D721Med (cell line): ENCODE measurements at regions not wholly inside any gene's neighbourhood (a gene's known extent, or its start where the extent isn't known, plus 50 kb on each side); places are given as distances from the start of the nearest gene placed in this dataset.

Source experiments
- DNase-seq: peaks from one replicate; pipeline ENCODE4 v3.0.0; 2011; ENCODE audit warnings: low spot score; ENCODE audit not compliant: insufficient read length
- FAIRE-seq: peaks from 2 replicates; lab custom pipeline; 2011; peaks lifted over from hg19 to GRCh38; lab: Jason Lieb, UNC
- CTCF ChIP-seq: IDR thresholded peaks from 2 replicates; pipeline ENCODE4 v1.5.1; 2012; ENCODE audit warnings: mild to moderate bottlenecking, control low read depth; ENCODE audit not compliant: insufficient read depth; ENCODE audit errors: missing control alignments

- DNase-seq = no peak
- no peak for TF ChIP-seq CTCF
- FAIRE-seq = no peak
Observed at GRCh38 chr6:168950858-168951214, 302.8 kb downstream of the THBS2 start.

- DNase-seq (no peak), FAIRE-seq (no peak)
- no peak for TF ChIP-seq CTCF
Observed at GRCh38 chr6:168949981-168950857, 303.4 kb downstream of the THBS2 start.

GRCh38 chr6:168948990-168949531, 304.6 kb downstream of the THBS2 start:
- no peak for FAIRE-seq
- DNase-seq = no peak
- no peak for TF ChIP-seq CTCF

GRCh38 chr6:168948002-168948401, 305.6 kb downstream of the THBS2 start:
- no peak for TF ChIP-seq CTCF
- no peak for DNase-seq
- no peak for FAIRE-seq

GRCh38 chr6:168943231-168943905, 310.3 kb downstream of the THBS2 start:
- FAIRE-seq (no peak), DNase-seq (no peak)
- TF ChIP-seq CTCF = no peak

GRCh38 chr6:168942646-168943045, 311.0 kb downstream of the THBS2 start:
- FAIRE-seq (no peak), DNase-seq (no peak)
- TF ChIP-seq CTCF = no peak

- FAIRE-seq (no peak), DNase-seq (no peak)
- no peak for TF ChIP-seq CTCF
Observed at GRCh38 chr6:168941036-168941435, 312.6 kb downstream of the THBS2 start.
